HEK293 (cell line): ENCODE measurements at regions not wholly inside any gene's neighbourhood (a gene's known extent, or its start where the extent isn't known, plus 50 kb on each side); places are given as distances from the start of the nearest gene placed in this dataset.

ENCODE experiments used
- CTCF ChIA-PET: fragments of 350-600 bp; formaldehyde crosslinking; extraction: SDS; loops from one replicate; lab custom pipeline; 2021; ENCODE audit warnings: antibody characterized with exemption; lab: Yijun Ruan, JAX
- POLR2A ChIA-PET: fragments of 300-600 bp; formaldehyde crosslinking; extraction: SDS; loops from one replicate; lab custom pipeline; 2020; ENCODE audit warnings: antibody characterized with exemption, inconsistent platforms; lab: Yijun Ruan, JAX
- H3K27ac ChIP-seq: fragments of 200-500 bp; sonication (Bioruptor generic); 2 replicates; pipeline ENCODE4 v1.5.1; 2014; ENCODE audit warnings: low read depth, low read length, control low read depth, inconsistent platforms; ENCODE audit errors: extremely low read depth
- H3K36me3 ChIP-seq, 2 experiments: fragments of 200-500 bp in 1 of 2; sonication (Bioruptor generic) in 1 of 2; 1 replicate in 1 of 2; 2 replicates in 1 of 2; pipeline ENCODE4 v1.5.1; 2014 to 2017; ENCODE audit warnings: inconsistent platforms in 2 of 2, low read length in 2 of 2; ENCODE audit not compliant: control insufficient read depth in 2 of 2, insufficient read depth in 1 of 2
- H3K4me1 ChIP-seq: fragments of 200-500 bp; sonication (Bioruptor generic); 2 replicates; pipeline ENCODE4 v1.5.1; 2014; ENCODE audit warnings: mild to moderate bottlenecking, low read length, inconsistent platforms; ENCODE audit not compliant: control insufficient read depth, insufficient read depth
- H3K4me3 ChIP-seq: 2 replicates; pipeline ENCODE4 v1.5.1; 2011; ENCODE audit warnings: low read depth, mild to moderate bottlenecking, control low read depth, low read length, moderate library complexity
- H3K9me3 ChIP-seq: fragments of 200-500 bp; sonication (Bioruptor generic); 2 replicates; pipeline ENCODE4 v1.5.1; 2014; ENCODE audit warnings: low read depth, low read length, inconsistent platforms; ENCODE audit not compliant: control insufficient read depth, insufficient read depth
- GLIS2 ChIP-seq: fragments of 450-650 bp; formaldehyde crosslinking; IDR thresholded peaks from 2 replicates; pipeline ENCODE4 v1.5.1; 2016; ENCODE audit warnings: missing biosample characterization, missing genetic modification characterization
- HOXC10 ChIP-seq: sonication (generic); formaldehyde crosslinking; IDR thresholded peaks from 2 replicates; pipeline ENCODE4 v1.8.1; 2023; ENCODE audit warnings: mild to moderate bottlenecking, missing genetic modification reagents
- KLF9 ChIP-seq: fragments of 450-650 bp; formaldehyde crosslinking; IDR thresholded peaks from 2 replicates; pipeline ENCODE4 v1.5.1; 2016; ENCODE audit warnings: missing biosample characterization, missing genetic modification characterization, low read depth
- PRDM1 ChIP-seq: fragments of 450-650 bp; formaldehyde crosslinking; IDR thresholded peaks from 2 replicates; pipeline ENCODE4; 2016; ENCODE audit warnings: missing biosample characterization, missing genetic modification characterization
- ZBTB6 ChIP-seq: fragments of 450-650 bp; formaldehyde crosslinking; IDR thresholded peaks from 2 replicates; pipeline ENCODE4 v1.5.1; 2017; ENCODE audit warnings: missing biosample characterization, missing genetic modification characterization
- ZBTB8A ChIP-seq: fragments of 450-650 bp; formaldehyde crosslinking; IDR thresholded peaks from 2 replicates; pipeline ENCODE4 v1.5.1; 2016; ENCODE audit warnings: missing biosample characterization, missing genetic modification characterization
- ZNF148 ChIP-seq: fragments of 450-650 bp; formaldehyde crosslinking; IDR thresholded peaks from 2 replicates; pipeline ENCODE4 v1.5.0; 2017; ENCODE audit warnings: missing biosample characterization, missing genetic modification characterization, borderline replicate concordance
- ZNF157 ChIP-seq: fragments of 450-650 bp; formaldehyde crosslinking; IDR thresholded peaks from 2 replicates; pipeline ENCODE4 v1.5.1; 2016; ENCODE audit warnings: missing biosample characterization, missing genetic modification characterization
- ZNF19 ChIP-seq: fragments of 450-650 bp; formaldehyde crosslinking; IDR thresholded peaks from 2 replicates; pipeline ENCODE4; 2016; ENCODE audit warnings: missing biosample characterization, missing genetic modification characterization, low read depth
- ZNF513 ChIP-seq: fragments of 450-650 bp; IDR thresholded peaks from 2 replicates; pipeline ENCODE4 v1.5.1; 2018; ENCODE audit warnings: missing biosample characterization, missing genetic modification characterization
- ZNF707 ChIP-seq: fragments of 450-650 bp; formaldehyde crosslinking; IDR thresholded peaks from 2 replicates; pipeline ENCODE4 v1.5.1; 2016; ENCODE audit warnings: missing biosample characterization, missing genetic modification characterization
- ZNF777 ChIP-seq: fragments of 450-650 bp; formaldehyde crosslinking; IDR thresholded peaks from 2 replicates; pipeline ENCODE4 v1.5.1; 2017; ENCODE audit warnings: missing biosample characterization, missing genetic modification characterization, borderline replicate concordance
- ZNF792 ChIP-seq: fragments of 450-650 bp; formaldehyde crosslinking; IDR thresholded peaks from 2 replicates; pipeline ENCODE4 v1.5.1; 2016; ENCODE audit warnings: missing biosample characterization, missing genetic modification characterization
- TF ChIP-seq, protein P1 (sequence below): fragments of 450-650 bp; formaldehyde crosslinking; IDR thresholded peaks from 2 replicates; pipeline ENCODE4 v1.5.1; 2016; ENCODE audit warnings: missing biosample characterization, missing genetic modification characterization, low read depth
- TF ChIP-seq, protein P2 (sequence below): fragments of 450-650 bp; formaldehyde crosslinking; IDR thresholded peaks from 2 replicates; pipeline ENCODE4 v1.5.1; 2016; ENCODE audit warnings: missing biosample characterization, missing genetic modification characterization
- TF ChIP-seq, protein P3 (sequence below): fragments of 450-650 bp; formaldehyde crosslinking; IDR thresholded peaks from 2 replicates; pipeline ENCODE4 v1.5.1; 2016; ENCODE audit warnings: missing biosample characterization, missing genetic modification characterization, borderline replicate concordance

DNA sequence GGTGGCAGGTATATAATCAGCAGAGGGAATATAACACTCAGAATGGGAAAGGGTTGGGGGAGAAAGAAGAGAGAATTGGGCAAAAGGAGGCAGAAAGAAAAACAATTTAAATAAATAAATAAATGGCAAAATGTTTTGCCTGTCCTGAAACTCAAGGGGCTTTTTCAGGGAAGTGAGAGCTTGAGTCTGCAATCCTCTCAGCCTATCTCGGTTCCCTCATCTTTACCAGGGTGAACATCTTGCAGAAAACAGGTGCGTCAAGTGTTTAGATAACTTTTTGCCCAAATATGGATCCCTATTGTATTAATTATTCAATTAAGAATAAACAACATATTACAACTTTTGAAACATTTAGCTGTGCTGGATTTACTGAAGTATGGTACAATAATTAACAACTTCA, 343.0 kb upstream of the EDIL3 start (continued):
- TF ChIP-seq, protein P1, sequence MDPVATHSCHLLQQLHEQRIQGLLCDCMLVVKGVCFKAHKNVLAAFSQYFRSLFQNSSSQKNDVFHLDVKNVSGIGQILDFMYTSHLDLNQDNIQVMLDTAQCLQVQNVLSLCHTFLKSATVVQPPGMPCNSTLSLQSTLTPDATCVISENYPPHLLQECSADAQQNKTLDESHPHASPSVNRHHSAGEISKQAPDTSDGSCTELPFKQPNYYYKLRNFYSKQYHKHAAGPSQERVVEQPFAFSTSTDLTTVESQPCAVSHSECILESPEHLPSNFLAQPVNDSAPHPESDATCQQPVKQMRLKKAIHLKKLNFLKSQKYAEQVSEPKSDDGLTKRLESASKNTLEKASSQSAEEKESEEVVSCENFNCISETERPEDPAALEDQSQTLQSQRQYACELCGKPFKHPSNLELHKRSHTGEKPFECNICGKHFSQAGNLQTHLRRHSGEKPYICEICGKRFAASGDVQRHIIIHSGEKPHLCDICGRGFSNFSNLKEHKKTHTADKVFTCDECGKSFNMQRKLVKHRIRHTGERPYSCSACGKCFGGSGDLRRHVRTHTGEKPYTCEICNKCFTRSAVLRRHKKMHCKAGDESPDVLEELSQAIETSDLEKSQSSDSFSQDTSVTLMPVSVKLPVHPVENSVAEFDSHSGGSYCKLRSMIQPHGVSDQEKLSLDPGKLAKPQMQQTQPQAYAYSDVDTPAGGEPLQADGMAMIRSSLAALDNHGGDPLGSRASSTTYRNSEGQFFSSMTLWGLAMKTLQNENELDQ (tag by site-specific recombination) = no peak
- TF ChIP-seq, protein P2, sequence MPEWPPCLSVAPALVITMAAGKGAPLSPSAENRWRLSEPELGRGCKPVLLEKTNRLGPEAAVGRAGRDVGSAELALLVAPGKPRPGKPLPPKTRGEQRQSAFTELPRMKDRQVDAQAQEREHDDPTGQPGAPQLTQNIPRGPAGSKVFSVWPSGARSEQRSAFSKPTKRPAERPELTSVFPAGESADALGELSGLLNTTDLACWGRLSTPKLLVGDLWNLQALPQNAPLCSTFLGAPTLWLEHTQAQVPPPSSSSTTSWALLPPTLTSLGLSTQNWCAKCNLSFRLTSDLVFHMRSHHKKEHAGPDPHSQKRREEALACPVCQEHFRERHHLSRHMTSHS (tag by site-specific recombination) = no peak

GRCh38 chr5:84725946-84726570, 341.4 kb upstream of the EDIL3 start:
- Histone ChIP-seq H3K4me1 (no peaks in the 10 kb centered on the region), H3K4me3 (no peak overlapping the region), H3K9me3 (no peaks in the 10 kb centered on the region), H3K36me3 (no peaks in the 10 kb centered on the region), H3K27ac (no peak overlapping the region)
- ChIA-PET CTCF (no interaction called here), POLR2A (no interaction called here)
- TF ChIP-seq ZNF157 (tag by site-specific recombination) = no peak
- TF ChIP-seq ZNF777 (tag by site-specific recombination) = no peak
- no peak for TF ChIP-seq ZNF792 (tag by site-specific recombination)
- TF ChIP-seq ZBTB8A = no peak
- no peak for TF ChIP-seq HOXC10 (CRISPR knock-in tag)
- no peak for TF ChIP-seq ZNF148 (tag by site-specific recombination)
- no peak for TF ChIP-seq ZNF19 (tag by site-specific recombination)
- TF ChIP-seq, protein P3, sequence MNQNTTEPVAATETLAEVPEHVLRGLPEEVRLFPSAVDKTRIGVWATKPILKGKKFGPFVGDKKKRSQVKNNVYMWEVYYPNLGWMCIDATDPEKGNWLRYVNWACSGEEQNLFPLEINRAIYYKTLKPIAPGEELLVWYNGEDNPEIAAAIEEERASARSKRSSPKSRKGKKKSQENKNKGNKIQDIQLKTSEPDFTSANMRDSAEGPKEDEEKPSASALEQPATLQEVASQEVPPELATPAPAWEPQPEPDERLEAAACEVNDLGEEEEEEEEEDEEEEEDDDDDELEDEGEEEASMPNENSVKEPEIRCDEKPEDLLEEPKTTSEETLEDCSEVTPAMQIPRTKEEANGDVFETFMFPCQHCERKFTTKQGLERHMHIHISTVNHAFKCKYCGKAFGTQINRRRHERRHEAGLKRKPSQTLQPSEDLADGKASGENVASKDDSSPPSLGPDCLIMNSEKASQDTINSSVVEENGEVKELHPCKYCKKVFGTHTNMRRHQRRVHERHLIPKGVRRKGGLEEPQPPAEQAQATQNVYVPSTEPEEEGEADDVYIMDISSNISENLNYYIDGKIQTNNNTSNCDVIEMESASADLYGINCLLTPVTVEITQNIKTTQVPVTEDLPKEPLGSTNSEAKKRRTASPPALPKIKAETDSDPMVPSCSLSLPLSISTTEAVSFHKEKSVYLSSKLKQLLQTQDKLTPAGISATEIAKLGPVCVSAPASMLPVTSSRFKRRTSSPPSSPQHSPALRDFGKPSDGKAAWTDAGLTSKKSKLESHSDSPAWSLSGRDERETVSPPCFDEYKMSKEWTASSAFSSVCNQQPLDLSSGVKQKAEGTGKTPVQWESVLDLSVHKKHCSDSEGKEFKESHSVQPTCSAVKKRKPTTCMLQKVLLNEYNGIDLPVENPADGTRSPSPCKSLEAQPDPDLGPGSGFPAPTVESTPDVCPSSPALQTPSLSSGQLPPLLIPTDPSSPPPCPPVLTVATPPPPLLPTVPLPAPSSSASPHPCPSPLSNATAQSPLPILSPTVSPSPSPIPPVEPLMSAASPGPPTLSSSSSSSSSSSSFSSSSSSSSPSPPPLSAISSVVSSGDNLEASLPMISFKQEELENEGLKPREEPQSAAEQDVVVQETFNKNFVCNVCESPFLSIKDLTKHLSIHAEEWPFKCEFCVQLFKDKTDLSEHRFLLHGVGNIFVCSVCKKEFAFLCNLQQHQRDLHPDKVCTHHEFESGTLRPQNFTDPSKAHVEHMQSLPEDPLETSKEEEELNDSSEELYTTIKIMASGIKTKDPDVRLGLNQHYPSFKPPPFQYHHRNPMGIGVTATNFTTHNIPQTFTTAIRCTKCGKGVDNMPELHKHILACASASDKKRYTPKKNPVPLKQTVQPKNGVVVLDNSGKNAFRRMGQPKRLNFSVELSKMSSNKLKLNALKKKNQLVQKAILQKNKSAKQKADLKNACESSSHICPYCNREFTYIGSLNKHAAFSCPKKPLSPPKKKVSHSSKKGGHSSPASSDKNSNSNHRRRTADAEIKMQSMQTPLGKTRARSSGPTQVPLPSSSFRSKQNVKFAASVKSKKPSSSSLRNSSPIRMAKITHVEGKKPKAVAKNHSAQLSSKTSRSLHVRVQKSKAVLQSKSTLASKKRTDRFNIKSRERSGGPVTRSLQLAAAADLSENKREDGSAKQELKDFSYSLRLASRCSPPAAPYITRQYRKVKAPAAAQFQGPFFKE = no peak
- TF ChIP-seq ZNF707 (tag by site-specific recombination) = no peak
- TF ChIP-seq KLF9 = no peak
- TF ChIP-seq ZBTB6 (tag by site-specific recombination) = no peak
- no peak for TF ChIP-seq ZNF513 (tag by site-specific recombination)
- TF ChIP-seq GLIS2 = no peak
- no peak for TF ChIP-seq PRDM1 (tag by site-specific recombination)
